Left lung (tissue), 4 donors: ENCODE measurements at regions not wholly inside any gene's neighbourhood (a gene's known extent, or its start where the extent isn't known, plus 50 kb on each side); places are given as distances from the start of the nearest gene placed in this dataset.

Experiments
- ATAC-seq: fragments of 200-7000 bp; cut with Tn5 transposase; one replicate; pipeline ENCODE4 v1.9.1; 2020; ENCODE audit warnings: moderate library complexity
- DNase-seq, 4 donors: peaks; one replicate each; pipeline ENCODE4 v3.0.0-alpha.2; 2013 to 2020
- H3K27ac ChIP-seq, 2 donors: fragments of 200-600 bp; sonication (generic) in 1 of 2; one replicate each; pipeline versions ENCODE4 v1.5.0 to v1.8.0; 2020 to 2021
- H3K27me3 ChIP-seq, 2 donors: fragments of 200-600 bp; sonication (generic) in 1 of 2; one replicate each; pipeline versions ENCODE4 v1.5.0 to v1.8.0; 2020 to 2021
- H3K36me3 ChIP-seq, 2 donors: fragments of 200-600 bp; sonication (generic) in 1 of 2; one replicate each; pipeline versions ENCODE4 v1.5.0 to v1.8.0; 2020 to 2021
- H3K4me1 ChIP-seq, 2 donors: fragments of 200-600 bp; one replicate each; pipeline ENCODE4 v1.8.0; 2021
- H3K4me3 ChIP-seq, 2 donors: fragments of 200-600 bp; sonication (generic) in 1 of 2; one replicate each; pipeline versions ENCODE4 v1.5.0 to v1.8.0; 2020 to 2021; ENCODE audit warnings: mild to moderate bottlenecking in 1 of 2
- H3K9me3 ChIP-seq, 2 donors: fragments of 200-600 bp; sonication (generic) in 1 of 2; one replicate each; pipeline versions ENCODE4 v1.5.0 to v1.8.0; 2020 to 2021
- intact Hi-C, 2 donors: fragments of 100-400 bp; cut with DNase I; formaldehyde crosslinking; loops; one replicate each; pipeline versions ENCODE4 v1.11.2 to v1.14.2; 2022
- TF ChIP-seq, protein P1 (sequence below), 2 donors: fragments of 200-600 bp; sonication (generic) in 1 of 2; IDR thresholded peaks; one replicate each; pipeline versions ENCODE4 v1.5.0 to v1.8.0; 2021; ENCODE audit warnings: antibody characterized with exemption in 2 of 2
- donor health status: DM: no; HTN: yes; CAD: no.
- donor health status: DM: no; HTN: no; CAD: no.

DNA sequence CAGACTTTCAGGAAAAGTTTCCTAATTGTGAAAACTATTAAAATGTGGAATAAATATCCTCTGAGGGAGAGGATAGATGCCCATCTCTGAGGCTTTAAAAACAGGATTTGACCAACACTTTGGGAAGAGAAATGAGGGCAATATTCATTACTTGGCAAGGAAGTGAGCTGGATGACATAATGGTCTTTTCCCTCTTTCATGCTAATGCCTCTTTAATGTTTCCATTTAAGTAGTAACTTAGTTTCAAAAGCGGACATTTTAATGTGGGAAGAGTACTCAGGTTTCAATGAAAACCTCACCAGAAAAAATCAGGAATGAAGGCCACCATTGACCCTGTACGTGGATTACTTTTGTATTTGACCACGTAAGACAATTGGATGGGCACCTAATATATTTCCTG is 503.3 kb downstream of the ANKRD50 start:
- DNase-seq: no peak
- ATAC-seq: no peak
- Histone ChIP-seq H3K9me3 (no peaks in the 10 kb centered on the region), H3K4me1 (peaks cover 0 to 5% of the 10 kb centered on the region in 2 donors), H3K36me3 (no peaks in the 10 kb centered on the region), H3K4me3 (no peak overlapping the region), H3K27me3 (no peaks in the 10 kb centered on the region), H3K27ac (no peak overlapping the region)
- TF ChIP-seq, protein P1, sequence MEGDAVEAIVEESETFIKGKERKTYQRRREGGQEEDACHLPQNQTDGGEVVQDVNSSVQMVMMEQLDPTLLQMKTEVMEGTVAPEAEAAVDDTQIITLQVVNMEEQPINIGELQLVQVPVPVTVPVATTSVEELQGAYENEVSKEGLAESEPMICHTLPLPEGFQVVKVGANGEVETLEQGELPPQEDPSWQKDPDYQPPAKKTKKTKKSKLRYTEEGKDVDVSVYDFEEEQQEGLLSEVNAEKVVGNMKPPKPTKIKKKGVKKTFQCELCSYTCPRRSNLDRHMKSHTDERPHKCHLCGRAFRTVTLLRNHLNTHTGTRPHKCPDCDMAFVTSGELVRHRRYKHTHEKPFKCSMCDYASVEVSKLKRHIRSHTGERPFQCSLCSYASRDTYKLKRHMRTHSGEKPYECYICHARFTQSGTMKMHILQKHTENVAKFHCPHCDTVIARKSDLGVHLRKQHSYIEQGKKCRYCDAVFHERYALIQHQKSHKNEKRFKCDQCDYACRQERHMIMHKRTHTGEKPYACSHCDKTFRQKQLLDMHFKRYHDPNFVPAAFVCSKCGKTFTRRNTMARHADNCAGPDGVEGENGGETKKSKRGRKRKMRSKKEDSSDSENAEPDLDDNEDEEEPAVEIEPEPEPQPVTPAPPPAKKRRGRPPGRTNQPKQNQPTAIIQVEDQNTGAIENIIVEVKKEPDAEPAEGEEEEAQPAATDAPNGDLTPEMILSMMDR (IDR thresholded peaks at IDR 0.05): no peak
- intact Hi-C loops: no loop called here

DNA sequence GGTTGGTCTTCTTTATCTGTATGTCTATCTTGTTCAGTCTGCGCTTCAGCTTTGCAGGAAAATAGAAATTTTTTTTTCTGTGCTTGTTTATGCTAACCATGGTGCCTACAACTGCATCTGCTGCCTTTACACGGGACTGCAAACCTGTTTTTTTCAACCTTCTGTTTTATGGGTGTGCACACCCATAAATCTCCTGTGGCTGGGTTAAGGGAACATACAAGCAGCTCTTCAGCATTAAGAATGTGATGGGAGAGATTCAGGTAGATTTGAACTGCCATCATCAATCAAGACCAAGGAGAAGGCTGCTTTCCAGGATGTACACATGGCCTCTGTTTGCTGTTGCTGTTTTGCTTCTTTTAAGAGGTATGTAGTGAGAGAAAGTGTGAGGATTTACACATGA is 502.9 kb downstream of the ANKRD50 start:
- intact Hi-C loops: no loop called here
- DNase-seq (no peak), ATAC-seq (no peak)
- peaks cover 0 to 5% of the 10 kb centered on the region in 2 donors for H3K4me1 ChIP-seq
- no peaks in the 10 kb centered on the region for H3K9me3 ChIP-seq
- no peak overlapping the region for H3K4me3 ChIP-seq
- TF ChIP-seq, protein P1 (IDR thresholded peaks at IDR 0.05): no peak
- H3K27ac ChIP-seq: no peak overlapping the region
- no peaks in the 10 kb centered on the region for H3K36me3 ChIP-seq
- H3K27me3 ChIP-seq: no peaks in the 10 kb centered on the region

DNA sequence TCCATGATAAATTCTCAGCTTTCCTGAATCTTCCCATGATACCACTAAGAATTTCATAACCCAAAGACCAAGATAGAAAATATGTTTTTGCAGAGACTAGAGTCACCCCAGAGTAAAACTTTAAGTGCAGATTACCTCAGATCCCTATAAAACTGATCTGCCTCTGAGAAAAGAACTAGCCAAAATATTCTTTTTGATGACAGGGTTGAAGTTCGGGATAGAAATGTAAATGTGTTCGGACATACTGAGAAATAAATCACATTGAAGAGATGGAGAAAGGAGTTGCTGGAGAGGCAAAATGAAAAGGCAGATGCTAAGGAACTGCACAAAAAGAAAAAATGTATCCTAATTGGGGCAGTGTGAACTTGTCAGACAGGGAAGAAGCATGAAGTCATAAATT is 501.8 kb downstream of the ANKRD50 start:
- DNase-seq: no peak
- Histone ChIP-seq H3K4me3 (no peak overlapping the region), H3K27me3 (no peaks in the 10 kb centered on the region), H3K27ac (no peak overlapping the region), H3K36me3 (no peaks in the 10 kb centered on the region), H3K4me1 (peaks cover 0 to 5% of the 10 kb centered on the region in 2 donors), H3K9me3 (no peaks in the 10 kb centered on the region)
- TF ChIP-seq, protein P1 (IDR thresholded peaks at IDR 0.05): no peak
- no peak for ATAC-seq
- intact Hi-C loops: no loop called here

DNA sequence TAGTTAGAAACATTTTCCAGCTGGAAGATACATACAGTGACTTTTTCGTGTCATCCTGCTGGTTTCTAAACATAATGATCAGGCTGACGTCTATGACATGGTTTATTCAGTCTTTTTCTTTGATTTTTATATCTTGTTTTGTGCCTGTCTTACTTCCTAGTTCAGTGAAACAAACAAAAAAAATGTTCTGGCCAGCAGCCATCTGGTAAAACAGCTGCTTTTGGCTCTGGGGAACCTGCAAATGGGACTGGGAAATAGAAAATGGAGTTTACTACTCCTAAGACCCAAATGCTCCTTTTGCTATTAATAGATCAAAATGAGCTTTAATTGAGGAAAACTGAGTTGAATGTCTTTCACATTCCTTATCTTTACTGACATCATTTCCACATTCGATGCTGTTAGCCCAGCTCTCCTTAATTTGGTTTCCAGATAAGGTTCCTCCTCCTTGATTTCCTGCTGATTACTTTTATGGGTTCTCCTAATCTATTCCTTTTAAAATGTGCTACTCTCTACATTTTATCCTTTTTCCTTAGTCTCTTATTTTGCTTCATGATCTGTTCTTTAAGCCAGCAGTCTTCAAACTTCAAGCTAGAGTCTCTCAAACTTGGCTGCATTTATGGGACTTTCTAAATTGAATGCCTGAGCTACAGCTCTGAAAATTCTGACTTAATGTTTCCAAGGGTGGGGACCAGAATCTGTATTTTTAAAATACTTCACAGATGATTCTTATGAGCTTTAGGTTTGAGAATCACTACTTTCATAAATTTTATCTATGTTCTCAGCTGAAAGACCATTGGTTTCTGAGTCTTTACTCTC is 499.5 kb downstream of the ANKRD50 start:
- intact Hi-C loops: no loop called here
- H3K36me3 ChIP-seq: no peaks in the 10 kb centered on the region
- H3K4me1 ChIP-seq: peaks cover 0 to 5% of the 10 kb centered on the region in 2 donors
- no peak overlapping the region for H3K4me3 ChIP-seq
- H3K27me3 ChIP-seq: no peaks in the 10 kb centered on the region
- ATAC-seq (no peak), DNase-seq (peak in 2 of 4 donors; percentile 32 to 49)
- H3K27ac ChIP-seq: no peak overlapping the region
- H3K9me3 ChIP-seq: no peaks in the 10 kb centered on the region
- TF ChIP-seq, protein P1 (IDR thresholded peaks at IDR 0.05): no peak

DNA sequence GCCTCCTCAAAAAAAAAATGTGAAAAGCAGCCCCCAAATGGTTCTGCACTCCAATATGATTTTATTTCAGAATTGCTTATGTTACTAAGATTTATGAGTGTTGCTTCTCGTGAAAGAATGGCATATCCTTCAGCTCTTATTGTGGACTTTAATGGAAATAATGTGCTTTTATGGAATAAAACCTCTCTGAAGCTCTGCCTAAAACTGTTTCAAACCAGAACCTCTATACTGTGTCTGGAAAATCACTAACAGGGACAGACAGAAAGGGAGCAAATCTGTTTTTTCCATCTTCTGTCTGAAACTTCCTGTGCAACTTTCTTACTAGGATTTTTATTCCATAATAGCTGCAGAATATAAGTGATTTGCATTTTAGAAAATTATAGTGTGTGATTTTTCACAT is 493.1 kb downstream of the ANKRD50 start:
- DNase-seq (no peak), ATAC-seq (no peak)
- TF ChIP-seq, protein P1 (IDR thresholded peaks at IDR 0.05): no peak
- Histone ChIP-seq H3K9me3 (no peaks in the 10 kb centered on the region), H3K4me3 (no peak overlapping the region), H3K4me1 (no peaks in the 10 kb centered on the region), H3K27ac (no peak overlapping the region), H3K27me3 (no peaks in the 10 kb centered on the region), H3K36me3 (no peaks in the 10 kb centered on the region)
- intact Hi-C loops: no loop called here
